AG10803 (cell line): ENCODE measurements at regions not wholly inside any gene's neighbourhood (a gene's known extent, or its start where the extent isn't known, plus 50 kb on each side); places are given as distances from the start of the nearest gene placed in this dataset.

Source experiments
- DNase-seq: peaks from one replicate; pipeline ENCODE4 v3.0.0; 2010; ENCODE audit warnings: low read depth
- H3K4me3 ChIP-seq: 2 replicates; pipeline ENCODE4 v1.5.1; 2011; ENCODE audit warnings: mild to moderate bottlenecking, low read length, control low read depth
- TF ChIP-seq, protein P1 (sequence below): conservative IDR thresholded peaks from 2 replicates; pipeline ENCODE4 v1.5.1; 2011; ENCODE audit warnings: mild to moderate bottlenecking, low read length, control low read depth, inconsistent platforms

DNA sequence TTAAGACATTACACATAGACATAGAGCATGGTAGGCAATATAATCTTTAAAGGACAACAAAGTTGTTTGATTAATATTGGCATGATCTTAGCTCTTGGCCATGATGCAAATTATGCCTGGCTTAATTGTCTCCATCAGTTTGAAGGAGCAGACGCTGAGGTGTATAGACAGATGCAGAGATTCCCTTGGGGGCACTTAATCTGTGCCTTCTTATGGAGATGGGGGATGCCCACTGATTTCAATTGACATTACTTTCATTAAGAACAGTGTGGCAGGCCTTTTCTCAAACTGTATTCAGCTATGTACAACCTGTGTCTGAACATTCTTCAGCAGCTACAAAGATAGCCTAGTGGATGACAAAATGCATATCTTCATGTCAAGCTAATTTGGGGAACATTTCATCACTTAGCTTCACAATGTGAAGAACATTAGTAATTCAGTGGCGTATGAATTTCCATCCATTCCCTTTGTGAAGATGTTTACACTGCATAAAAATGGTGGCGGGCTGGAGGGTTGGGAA is 85.3 kb upstream of the MYCBP2 start:
- TF ChIP-seq, protein P1, sequence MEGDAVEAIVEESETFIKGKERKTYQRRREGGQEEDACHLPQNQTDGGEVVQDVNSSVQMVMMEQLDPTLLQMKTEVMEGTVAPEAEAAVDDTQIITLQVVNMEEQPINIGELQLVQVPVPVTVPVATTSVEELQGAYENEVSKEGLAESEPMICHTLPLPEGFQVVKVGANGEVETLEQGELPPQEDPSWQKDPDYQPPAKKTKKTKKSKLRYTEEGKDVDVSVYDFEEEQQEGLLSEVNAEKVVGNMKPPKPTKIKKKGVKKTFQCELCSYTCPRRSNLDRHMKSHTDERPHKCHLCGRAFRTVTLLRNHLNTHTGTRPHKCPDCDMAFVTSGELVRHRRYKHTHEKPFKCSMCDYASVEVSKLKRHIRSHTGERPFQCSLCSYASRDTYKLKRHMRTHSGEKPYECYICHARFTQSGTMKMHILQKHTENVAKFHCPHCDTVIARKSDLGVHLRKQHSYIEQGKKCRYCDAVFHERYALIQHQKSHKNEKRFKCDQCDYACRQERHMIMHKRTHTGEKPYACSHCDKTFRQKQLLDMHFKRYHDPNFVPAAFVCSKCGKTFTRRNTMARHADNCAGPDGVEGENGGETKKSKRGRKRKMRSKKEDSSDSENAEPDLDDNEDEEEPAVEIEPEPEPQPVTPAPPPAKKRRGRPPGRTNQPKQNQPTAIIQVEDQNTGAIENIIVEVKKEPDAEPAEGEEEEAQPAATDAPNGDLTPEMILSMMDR, result no peak
- H3K4me3 ChIP-seq, result no peak overlapping the region
- no peak for DNase-seq

DNA sequence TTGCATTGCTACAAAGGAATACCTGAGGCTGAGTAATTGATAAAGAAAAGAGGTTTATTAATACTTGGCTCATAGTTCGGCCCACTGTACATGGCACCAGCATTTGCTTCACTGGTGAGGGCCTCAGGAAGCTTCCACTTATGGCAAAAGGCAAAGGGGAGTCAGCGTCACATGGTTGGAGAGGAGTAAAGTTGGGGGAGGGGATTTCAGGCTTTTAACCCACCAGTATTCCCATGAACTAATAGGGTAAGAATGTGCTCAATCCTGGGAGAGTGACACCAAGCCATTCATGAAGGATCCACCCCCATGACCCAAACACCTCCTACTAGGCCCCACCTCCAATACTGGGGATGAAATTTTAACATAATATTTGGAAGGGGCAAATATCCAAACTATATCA is 82.5 kb upstream of the MYCBP2 start:
- no peak for DNase-seq
- H3K4me3 ChIP-seq, result no peak overlapping the region
- TF ChIP-seq, protein P1, result no peak

DNA sequence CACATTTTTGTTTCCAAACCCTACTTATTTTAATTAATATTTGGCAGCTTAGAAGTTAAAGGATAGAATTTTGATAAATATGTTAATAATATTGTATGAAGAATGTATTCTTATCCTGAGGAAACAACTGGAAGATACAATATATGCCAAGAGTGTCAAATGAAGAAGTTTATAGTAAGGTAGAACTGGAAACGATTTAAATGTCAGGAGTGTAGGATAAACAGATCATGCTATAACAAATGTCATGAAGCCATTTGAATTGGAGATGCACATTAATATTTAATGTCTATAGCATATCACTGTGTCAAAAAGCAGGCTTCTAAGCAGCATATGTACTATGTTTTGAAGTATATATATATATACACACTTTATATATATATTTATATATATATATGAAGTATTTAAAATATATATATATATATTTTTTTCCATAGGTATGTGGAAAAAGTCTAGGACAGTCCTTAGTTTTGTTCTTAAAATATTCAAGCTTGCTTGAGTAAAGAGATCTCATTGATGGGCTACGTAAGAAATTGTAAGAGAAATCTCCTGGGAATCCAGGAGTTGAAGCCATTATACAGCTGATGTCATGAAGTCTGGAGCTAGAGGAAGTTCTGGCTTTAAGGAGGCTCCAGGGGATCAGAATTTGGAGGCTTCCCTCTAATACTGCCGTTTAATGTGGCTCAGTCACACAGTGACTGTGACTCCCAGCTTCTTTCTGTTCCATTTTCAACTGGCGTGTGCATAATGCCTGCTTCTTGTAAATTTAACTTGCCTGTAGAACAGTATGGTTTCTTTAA is 79.9 kb upstream of the MYCBP2 start:
- no peak overlapping the region for H3K4me3 ChIP-seq
- TF ChIP-seq, protein P1, result no peak
- DNase-seq, result no peak

DNA sequence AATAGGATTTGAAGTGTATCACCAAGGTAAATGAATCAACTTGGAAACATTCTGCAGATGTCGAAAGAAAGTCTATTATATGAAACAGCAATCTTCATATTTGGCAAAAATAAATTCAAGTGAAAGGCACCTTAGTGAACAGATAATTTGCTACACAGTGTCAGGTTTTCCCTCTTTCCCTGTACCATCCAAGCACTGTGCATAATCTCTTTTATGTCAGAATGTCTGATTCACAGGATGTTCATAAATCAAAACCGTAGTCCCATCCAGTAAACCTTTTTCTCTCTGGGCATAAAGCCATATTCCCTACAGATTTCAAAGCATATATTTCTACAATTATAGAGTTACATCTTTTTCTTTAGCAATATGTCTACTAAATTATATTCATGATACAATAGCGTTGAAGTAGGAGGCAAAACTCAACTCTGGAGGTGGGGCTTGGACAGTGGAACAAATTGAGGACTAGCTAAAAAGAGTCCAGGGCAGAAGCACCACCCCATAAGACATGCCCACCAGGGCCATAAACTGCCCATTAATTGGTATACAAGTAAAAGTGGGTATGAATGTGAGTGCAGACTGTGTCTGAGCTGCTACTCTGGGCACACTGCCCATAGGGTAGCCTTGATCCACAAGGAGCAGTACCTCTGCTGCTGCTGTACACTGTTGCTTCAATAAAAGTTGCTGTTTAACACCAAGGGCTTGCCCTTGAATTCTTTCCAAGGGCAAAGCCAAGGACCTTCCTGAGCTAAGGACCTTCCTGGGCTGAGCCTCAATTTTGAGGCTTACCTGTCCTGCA is 72.1 kb upstream of the MYCBP2 start:
- H3K4me3 ChIP-seq, result no peak overlapping the region
- no peak for DNase-seq
- TF ChIP-seq, protein P1, result no peak

DNA sequence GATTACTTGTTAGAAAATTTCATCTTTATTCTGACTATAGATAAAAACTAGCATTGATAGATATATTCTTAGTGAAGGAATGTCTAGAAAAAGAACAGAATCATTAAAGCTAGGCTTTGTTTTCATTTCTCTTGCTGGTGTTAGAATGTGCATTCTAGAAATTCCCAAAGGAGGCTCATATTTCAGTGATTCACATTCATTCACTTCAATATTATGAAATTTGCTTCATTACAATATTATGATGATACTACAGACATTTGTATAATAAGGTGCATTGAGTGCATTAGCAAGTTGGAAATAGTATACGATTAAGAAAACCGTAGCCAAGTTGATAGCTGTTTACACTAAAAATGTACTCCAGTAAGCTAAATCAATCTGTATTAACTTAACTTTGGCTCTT is 70.7 kb upstream of the MYCBP2 start:
- H3K4me3 ChIP-seq, result no peak overlapping the region
- TF ChIP-seq, protein P1, result no peak
- peak; percentile 46 for DNase-seq

DNA sequence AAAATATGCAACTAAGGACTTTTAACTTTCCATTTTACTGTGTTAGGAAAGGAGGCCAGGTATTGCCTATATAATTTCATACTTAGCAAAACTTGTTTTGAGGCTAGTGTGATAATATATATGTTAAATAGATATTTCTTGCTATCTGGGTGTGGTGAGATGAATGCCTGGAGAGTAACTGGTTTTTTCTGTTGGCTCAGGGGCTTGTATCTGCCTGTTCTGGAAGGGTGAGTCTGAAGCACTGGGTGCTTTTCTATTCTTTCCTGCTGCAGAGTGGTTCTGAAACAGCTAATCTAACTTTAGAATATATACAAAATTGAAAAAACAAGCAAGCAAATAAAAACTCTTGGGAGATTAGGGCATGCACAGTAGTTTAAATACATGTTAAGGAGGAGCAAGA is 64.6 kb upstream of the MYCBP2 start:
- H3K4me3 ChIP-seq, result no peak overlapping the region
- TF ChIP-seq, protein P1, result no peak

DNA sequence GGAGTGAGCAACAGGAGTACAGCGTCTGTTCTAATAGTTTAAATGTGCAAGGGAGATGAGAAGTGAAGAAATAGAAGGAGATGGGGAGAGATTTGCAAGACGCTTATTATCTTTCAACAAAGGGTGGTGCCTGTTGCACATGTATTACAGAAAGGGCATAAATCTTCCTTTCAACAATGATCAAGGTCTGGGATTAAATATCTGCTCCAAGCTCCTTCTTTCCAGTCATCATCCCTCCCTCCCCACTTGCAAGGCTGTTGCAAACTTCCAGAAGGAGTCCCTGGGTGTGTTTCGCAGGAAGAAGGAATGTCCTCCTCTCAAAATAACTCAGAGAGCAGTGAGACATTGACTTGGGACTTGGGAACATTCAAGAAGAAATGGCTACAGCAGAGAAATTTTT is 63.5 kb upstream of the MYCBP2 start:
- TF ChIP-seq, protein P1, result no peak
- peak; percentile 80 for DNase-seq

More for the DNA sequence above, 64.6 kb upstream of the MYCBP2 start:
- no peak for DNase-seq

More for the DNA sequence above, 63.5 kb upstream of the MYCBP2 start:
- no peak overlapping the region for H3K4me3 ChIP-seq
